HL-60/S4 (cell line): ENCODE measurements at regions not wholly inside any gene's neighbourhood (a gene's known extent, or its start where the extent isn't known, plus 50 kb on each side); places are given as distances from the start of the nearest gene placed in this dataset.

Experiments used
- in situ Hi-C: fragments of 300-500 bp; cut with MboI; formaldehyde crosslinking; loops from 2 replicates; pipeline ENCODE4 v1.14.3; 2022; ENCODE audit warnings: low sequenced_read_pairs

- in situ Hi-C loops: no loop called here
Measured at GRCh38 chr16:73887911-73888310, 408.7 kb upstream of the PSMD7 start.

- in situ Hi-C loops: no loop called here
Measured at GRCh38 chr16:73886426-73886825, 410.2 kb upstream of the PSMD7 start.

- in situ Hi-C loops: no loop called here
Measured at GRCh38 chr16:73885319-73885718, 411.3 kb upstream of the PSMD7 start.

GRCh38 chr16:73883841-73884240 lies 412.8 kb upstream of the PSMD7 start:
- in situ Hi-C loops: no loop called here

GRCh38 chr16:73883126-73883525 lies 413.5 kb upstream of the PSMD7 start:
- in situ Hi-C loops: no loop called here

- in situ Hi-C loops: no loop called here
Measured at GRCh38 chr16:73882651-73883050, 414.0 kb upstream of the PSMD7 start.

GRCh38 chr16:73882033-73882432 lies 414.6 kb upstream of the PSMD7 start:
- in situ Hi-C loops: no loop called here

GRCh38 chr16:73879621-73880020 lies 417.0 kb upstream of the PSMD7 start:
- in situ Hi-C loops: no loop called here

- in situ Hi-C loops: no loop called here
Measured at GRCh38 chr16:73878611-73879010, 418.0 kb upstream of the PSMD7 start.

GRCh38 chr16:73877150-73877549 lies 419.5 kb upstream of the PSMD7 start:
- in situ Hi-C loops: no loop called here

GRCh38 chr16:73875996-73876690 lies 420.5 kb upstream of the PSMD7 start:
- in situ Hi-C loops: no loop called here

- in situ Hi-C loops: no loop called here
Measured at GRCh38 chr16:73874324-73874723, 422.3 kb upstream of the PSMD7 start.

GRCh38 chr16:73873643-73874042 lies 423.0 kb upstream of the PSMD7 start:
- in situ Hi-C loops: no loop called here

- in situ Hi-C loops: no loop called here
Measured at GRCh38 chr16:73872856-73873255, 423.8 kb upstream of the PSMD7 start.

GRCh38 chr16:73871088-73871733 lies 425.4 kb upstream of the PSMD7 start:
- in situ Hi-C loops: no loop called here

GRCh38 chr16:73869126-73869525 lies 427.5 kb upstream of the PSMD7 start:
- in situ Hi-C loops: no loop called here

- in situ Hi-C loops: no loop called here
Measured at GRCh38 chr16:73864868-73865267, 431.7 kb upstream of the PSMD7 start.

- in situ Hi-C loops: no loop called here
Measured at GRCh38 chr16:73858326-73858725, 438.3 kb upstream of the PSMD7 start.

- in situ Hi-C loops: no loop called here
Measured at GRCh38 chr16:73853968-73854367, 442.6 kb upstream of the PSMD7 start.

GRCh38 chr16:73852561-73852960 lies 444.1 kb upstream of the PSMD7 start:
- in situ Hi-C loops: no loop called here

- in situ Hi-C loops: no loop called here
Measured at GRCh38 chr16:73848993-73849392, 447.6 kb upstream of the PSMD7 start.

GRCh38 chr16:73847090-73847489 lies 449.5 kb upstream of the PSMD7 start:
- in situ Hi-C loops: no loop called here

- in situ Hi-C loops: no loop called here
Measured at GRCh38 chr16:73846356-73846755, 450.3 kb upstream of the PSMD7 start.
